NCI-H1694 (cell line): ENCODE measurements at regions not wholly inside any gene's neighbourhood (a gene's known extent, or its start where the extent isn't known, plus 50 kb on each side); places are given as distances from the start of the nearest gene placed in this dataset.
"Not testable (repeated sequence)": the region's sequence is repeated elsewhere in the genome, so short reads cannot be mapped to it uniquely, and the experiment has no call there.

Source experiments
- DNase-seq: peaks from one replicate; lab custom pipeline; 2025; lab: John Stamatoyannopoulos, UW

GRCh38 chr4:149203256-149204001 lies 612.2 kb downstream of the IQCM start:
- DNase-seq, result no peak

- DNase-seq, result no peak
Observed at GRCh38 chr4:149202117-149202516, 613.5 kb downstream of the IQCM start.

GRCh38 chr4:149199594-149199993 lies 616.0 kb downstream of the IQCM start:
- DNase-seq, result no peak

GRCh38 chr4:149194061-149194460 lies 621.6 kb downstream of the IQCM start:
- DNase-seq, result no peak

GRCh38 chr4:149187726-149188125 lies 627.9 kb downstream of the IQCM start:
- DNase-seq, result no peak

- DNase-seq, result no peak
Observed at GRCh38 chr4:149183638-149184037, 632.0 kb downstream of the IQCM start.

- DNase-seq, result not testable (repeated sequence)
Observed at GRCh38 chr4:149181459-149181858, 634.2 kb downstream of the IQCM start.

GRCh38 chr4:149176039-149176438 lies 639.6 kb downstream of the IQCM start:
- no peak for DNase-seq

- no peak for DNase-seq
Observed at GRCh38 chr4:149175549-149175948, 640.1 kb downstream of the IQCM start.

GRCh38 chr4:149173241-149174013 lies 642.2 kb downstream of the IQCM start:
- no peak for DNase-seq

GRCh38 chr4:149168645-149169044 lies 647.0 kb downstream of the IQCM start:
- DNase-seq, result no peak

- DNase-seq, result no peak
Observed at GRCh38 chr4:149166876-149167275, 648.8 kb downstream of the IQCM start.

- DNase-seq, result no peak
Observed at GRCh38 chr4:149166365-149166764, 649.3 kb downstream of the IQCM start.

GRCh38 chr4:149164282-149164681 lies 651.4 kb downstream of the IQCM start:
- DNase-seq, result no peak

- no peak for DNase-seq
Observed at GRCh38 chr4:149161247-149161646, 654.4 kb downstream of the IQCM start.

- no peak for DNase-seq
Observed at GRCh38 chr4:149160370-149160769, 655.3 kb downstream of the IQCM start.

- DNase-seq, result no peak
Observed at GRCh38 chr4:149158817-149159216, 656.8 kb downstream of the IQCM start.

- DNase-seq, result peak; percentile 0
Observed at GRCh38 chr4:149145803-149146202, 669.8 kb downstream of the IQCM start.

GRCh38 chr4:149144060-149144459 lies 671.6 kb downstream of the IQCM start:
- no peak for DNase-seq

GRCh38 chr4:149141391-149141790 lies 674.3 kb downstream of the IQCM start:
- no peak for DNase-seq

GRCh38 chr4:149140841-149141240 lies 674.8 kb downstream of the IQCM start:
- DNase-seq, result no peak

GRCh38 chr4:149136951-149137620 lies 678.6 kb downstream of the IQCM start:
- DNase-seq, result no peak

- DNase-seq, result no peak
Observed at GRCh38 chr4:149135062-149135461, 680.6 kb downstream of the IQCM start.
